ENCODE measurements at regions not wholly inside any gene's neighbourhood (a gene's known extent, or its start where the extent isn't known, plus 50 kb on each side); places are given as distances from the start of the nearest gene placed in this dataset.

DNA sequence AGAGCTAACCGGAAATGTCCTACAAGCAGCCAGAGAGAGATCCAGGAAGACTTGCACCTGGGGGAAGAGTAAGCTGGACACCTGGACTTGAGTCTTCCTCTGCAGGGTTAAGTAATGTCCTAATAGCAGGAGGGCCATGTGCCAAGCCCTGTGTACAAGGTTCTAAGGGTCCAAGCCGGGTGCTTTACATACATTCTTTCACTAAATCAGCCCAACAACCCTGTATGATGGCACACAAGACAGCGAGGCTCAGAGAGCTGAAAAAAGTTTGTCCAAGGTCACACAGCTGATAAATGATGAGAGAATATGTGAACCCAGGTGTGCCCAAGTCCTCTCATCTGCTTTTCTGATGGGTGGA lies 215.1 kb upstream of the CDYL start:
- no peaks in the 10 kb centered on the region for H3K27me3 ChIP-seq (ENCODE audit: low read depth)
- no peaks in the 10 kb centered on the region for H3K36me3 ChIP-seq
- no peak overlapping the region for H3K27ac ChIP-seq (replicated peaks)
- intact Hi-C loops (cut with micrococcal nuclease), result no loop called here
- no peaks in the 10 kb centered on the region for H3K4me1 ChIP-seq
- H3K9me3 ChIP-seq (replicated peaks), result no peaks in the 10 kb centered on the region
- H3K4me3 ChIP-seq, result no peak overlapping the region
- no peak for DNase-seq
- TF ChIP-seq, protein P1, sequence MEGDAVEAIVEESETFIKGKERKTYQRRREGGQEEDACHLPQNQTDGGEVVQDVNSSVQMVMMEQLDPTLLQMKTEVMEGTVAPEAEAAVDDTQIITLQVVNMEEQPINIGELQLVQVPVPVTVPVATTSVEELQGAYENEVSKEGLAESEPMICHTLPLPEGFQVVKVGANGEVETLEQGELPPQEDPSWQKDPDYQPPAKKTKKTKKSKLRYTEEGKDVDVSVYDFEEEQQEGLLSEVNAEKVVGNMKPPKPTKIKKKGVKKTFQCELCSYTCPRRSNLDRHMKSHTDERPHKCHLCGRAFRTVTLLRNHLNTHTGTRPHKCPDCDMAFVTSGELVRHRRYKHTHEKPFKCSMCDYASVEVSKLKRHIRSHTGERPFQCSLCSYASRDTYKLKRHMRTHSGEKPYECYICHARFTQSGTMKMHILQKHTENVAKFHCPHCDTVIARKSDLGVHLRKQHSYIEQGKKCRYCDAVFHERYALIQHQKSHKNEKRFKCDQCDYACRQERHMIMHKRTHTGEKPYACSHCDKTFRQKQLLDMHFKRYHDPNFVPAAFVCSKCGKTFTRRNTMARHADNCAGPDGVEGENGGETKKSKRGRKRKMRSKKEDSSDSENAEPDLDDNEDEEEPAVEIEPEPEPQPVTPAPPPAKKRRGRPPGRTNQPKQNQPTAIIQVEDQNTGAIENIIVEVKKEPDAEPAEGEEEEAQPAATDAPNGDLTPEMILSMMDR (IDR thresholded peaks at IDR 0.05; ENCODE audit: borderline replicate concordance), result no peak

DNA sequence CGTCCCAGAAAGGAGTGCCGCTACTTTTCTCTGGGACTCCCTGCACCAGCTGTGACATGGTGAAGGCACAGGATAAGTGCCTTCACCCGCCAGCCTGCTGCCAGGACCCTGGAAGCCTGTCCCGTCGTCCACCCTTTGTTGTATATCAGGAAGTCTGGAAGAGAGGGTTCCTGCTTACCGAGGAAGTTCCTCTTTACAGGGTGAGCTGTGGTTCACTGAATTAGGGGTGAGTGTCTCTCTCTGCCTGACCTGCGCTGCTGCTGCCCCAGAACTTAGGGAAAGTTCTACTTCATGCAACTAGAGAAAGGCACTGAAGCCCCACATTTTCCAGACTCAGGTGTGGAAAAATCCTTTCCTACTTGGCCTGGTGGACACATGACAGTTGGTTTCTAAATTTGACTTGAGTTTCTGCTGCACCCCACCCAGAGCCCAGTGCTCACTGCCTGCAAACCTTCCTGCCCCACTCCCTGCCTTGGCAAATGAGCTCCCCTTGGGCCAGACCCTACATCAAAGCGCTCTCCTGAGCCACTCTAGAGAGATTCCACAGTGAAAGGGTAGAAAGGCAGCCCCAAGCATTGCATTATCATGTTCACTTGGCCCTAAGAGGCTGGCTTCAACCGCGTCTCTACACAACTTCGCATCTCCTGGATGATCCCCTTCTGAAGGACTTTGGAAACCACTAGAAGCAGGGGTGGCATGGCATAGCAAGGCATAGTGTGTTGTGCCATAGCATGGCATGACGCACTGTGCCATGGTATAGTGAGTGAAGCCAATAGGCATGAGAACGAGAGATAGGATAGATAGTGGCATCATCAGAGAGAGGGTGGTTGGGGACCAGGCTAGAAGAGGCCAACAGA lies 215.8 kb upstream of the CDYL start:
- TF ChIP-seq, protein P1 (IDR thresholded peaks at IDR 0.05; ENCODE audit: borderline replicate concordance), result no peak
- no peak overlapping the region for H3K27ac ChIP-seq (replicated peaks)
- H3K27me3 ChIP-seq (ENCODE audit: low read depth), result no peaks in the 10 kb centered on the region
- no peaks in the 10 kb centered on the region for H3K9me3 ChIP-seq (replicated peaks)
- no peak overlapping the region for H3K4me3 ChIP-seq
- intact Hi-C loops (cut with micrococcal nuclease), result no loop called here
- no peak for DNase-seq
- H3K36me3 ChIP-seq, result no peaks in the 10 kb centered on the region
- no peaks in the 10 kb centered on the region for H3K4me1 ChIP-seq

DNA sequence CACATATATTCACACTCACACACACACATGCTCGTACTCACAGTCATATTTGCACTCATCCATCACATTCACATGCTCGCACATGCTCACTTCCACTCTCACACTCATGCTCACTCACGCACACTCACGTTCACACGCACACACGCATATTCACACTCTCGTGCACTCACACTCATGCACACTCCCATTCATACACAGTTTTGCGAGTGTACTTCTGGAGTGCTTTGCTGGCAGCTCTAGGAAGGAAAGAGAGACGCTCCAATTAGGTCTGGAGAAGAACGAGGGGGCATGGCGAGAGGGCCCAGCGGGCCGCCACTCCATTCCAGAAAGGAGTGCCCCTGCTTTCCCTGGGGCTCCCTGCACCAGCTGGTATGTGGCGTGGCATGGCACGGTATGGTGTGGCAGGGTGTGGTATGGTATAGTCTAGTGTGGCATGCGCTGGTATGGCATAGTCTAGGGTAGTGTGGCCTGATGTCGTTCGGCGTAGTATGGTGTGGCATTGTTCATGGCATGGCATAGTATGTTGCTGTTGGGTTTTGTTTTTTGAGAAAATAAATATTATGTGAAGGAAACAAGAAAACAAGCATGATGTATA lies 216.8 kb upstream of the CDYL start:
- TF ChIP-seq, protein P1 (IDR thresholded peaks at IDR 0.05; ENCODE audit: borderline replicate concordance), result no peak
- H3K27ac ChIP-seq (replicated peaks), result no peak overlapping the region
- intact Hi-C loops (cut with micrococcal nuclease), result no loop called here

DNA sequence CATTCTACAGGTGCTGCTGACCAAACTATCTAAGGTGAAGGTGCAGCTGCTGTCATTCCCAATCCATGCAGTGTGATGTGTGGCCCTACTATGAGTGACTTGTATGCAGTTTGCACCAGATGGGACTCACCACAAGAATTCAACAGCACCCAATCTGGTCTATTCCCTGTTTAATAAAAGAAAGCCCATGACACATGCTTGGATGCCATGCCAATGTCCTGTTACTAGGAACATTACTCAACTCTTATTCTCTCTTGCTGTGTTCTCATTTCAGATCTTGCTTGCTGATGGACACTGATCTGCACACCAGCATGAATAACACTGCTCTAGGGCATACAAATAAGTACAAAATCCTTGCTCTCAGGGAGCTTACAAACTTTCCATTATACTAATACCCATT lies 221.6 kb upstream of the CDYL start:
- Histone ChIP-seq H3K36me3 (no peaks in the 10 kb centered on the region), H3K27me3 (ENCODE audit: low read depth) (no peaks in the 10 kb centered on the region), H3K27ac (replicated peaks) (no peak overlapping the region), H3K9me3 (replicated peaks) (no peaks in the 10 kb centered on the region), H3K4me3 (no peak overlapping the region), H3K4me1 (no peaks in the 10 kb centered on the region)
- intact Hi-C loops (cut with micrococcal nuclease), result no loop called here
- DNase-seq, result no peak
- TF ChIP-seq, protein P1 (IDR thresholded peaks at IDR 0.05; ENCODE audit: borderline replicate concordance), result no peak

More for the DNA sequence above, 216.8 kb upstream of the CDYL start:
- H3K4me3 ChIP-seq, result no peak overlapping the region
- no peaks in the 10 kb centered on the region for H3K4me1 ChIP-seq
- no peaks in the 10 kb centered on the region for H3K27me3 ChIP-seq (ENCODE audit: low read depth)
- DNase-seq, result no peak
- H3K9me3 ChIP-seq (replicated peaks), result no peaks in the 10 kb centered on the region
- no peaks in the 10 kb centered on the region for H3K36me3 ChIP-seq

DNA sequence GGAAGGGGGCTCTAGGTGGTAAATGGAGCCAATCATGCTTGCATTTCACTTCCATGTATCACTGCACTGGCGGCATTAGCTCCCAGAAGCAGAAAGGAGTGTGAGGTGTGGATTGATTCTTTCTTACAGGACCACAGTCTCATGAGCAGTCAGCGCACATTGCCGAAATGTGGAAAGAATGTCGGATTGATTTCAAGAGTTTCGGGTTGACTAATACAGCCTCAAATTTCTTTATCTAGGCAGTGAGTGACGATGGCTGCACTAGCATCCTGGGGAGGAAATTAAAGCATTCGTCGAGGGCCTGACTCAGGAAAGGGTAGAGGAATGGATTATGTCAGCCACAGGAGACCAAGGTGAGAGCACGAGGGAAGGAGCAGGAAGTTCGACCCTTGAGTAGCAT lies 222.8 kb upstream of the CDYL start:
- no peaks in the 10 kb centered on the region for H3K27me3 ChIP-seq (ENCODE audit: low read depth)
- TF ChIP-seq, protein P1 (IDR thresholded peaks at IDR 0.05; ENCODE audit: borderline replicate concordance), result no peak
- no peaks in the 10 kb centered on the region for H3K4me1 ChIP-seq
- intact Hi-C loops (cut with micrococcal nuclease), result no loop called here
- H3K36me3 ChIP-seq, result no peaks in the 10 kb centered on the region
- H3K4me3 ChIP-seq, result no peak overlapping the region
- H3K9me3 ChIP-seq (replicated peaks), result no peaks in the 10 kb centered on the region
- no peak overlapping the region for H3K27ac ChIP-seq (replicated peaks)
- DNase-seq, result no peak
